A549 (cell line): ENCODE measurements at regions not wholly inside any gene's neighbourhood (a gene's known extent, or its start where the extent isn't known, plus 50 kb on each side); places are given as distances from the start of the nearest gene placed in this dataset.

ENCODE experiments used
- ATAC-seq, 2 experiments: fragments of 200-7000 bp in 1 of 2; fragments of >200 bp in 1 of 2; cut with Nextera tagmentation in 1 of 2; cut with Tn5 transposase in 1 of 2; 3 replicates each; pipeline versions ENCODE4 v1.8.0 to v1.9.1; 2018 to 2020; ENCODE audit warnings: mild to moderate bottlenecking in 1 of 2, moderate library complexity in 1 of 2
- CTCF ChIA-PET: fragments of 300-600 bp; sonication (Branson Sonifier 250); formaldehyde crosslinking; extraction: SDS; loops from one replicate; lab custom pipeline; 2021; ENCODE audit warnings: antibody characterized with exemption, inconsistent platforms; lab: Yijun Ruan, JAX
- POLR2A ChIA-PET: fragments of 350-600 bp; formaldehyde crosslinking; extraction: SDS; loops from one replicate; lab custom pipeline; 2021; ENCODE audit warnings: antibody characterized with exemption, inconsistent platforms; lab: Yijun Ruan, JAX
- DNase-seq, 2 experiments: peaks; one replicate each; pipeline versions ENCODE4 v3.0.0 to v3.0.0-alpha.2; 2011 to 2016; ENCODE audit warnings: low read depth in 1 of 2, low spot score in 1 of 2
- FAIRE-seq: peaks from 2 replicates; lab custom pipeline; 2011; peaks lifted over from hg19 to GRCh38; lab: Jason Lieb, UNC
- H3K27ac ChIP-seq, 2 experiments: fragments of >200 bp; sonication (Bioruptor Twin); formaldehyde crosslinking; 3 replicates each; pipeline ENCODE4 v1.5.1; 2016 to 2017
- H3K4me1 ChIP-seq: fragments of >200 bp; sonication (Bioruptor Twin); formaldehyde crosslinking; 3 replicates; pipeline ENCODE4 v1.6.1; 2016
- H3K4me2 ChIP-seq: fragments of >200 bp; sonication (Bioruptor Twin); formaldehyde crosslinking; 3 replicates; pipeline ENCODE4 v1.6.1; 2016
- H3K4me3 ChIP-seq: fragments of >200 bp; sonication (Bioruptor Twin); formaldehyde crosslinking; 3 replicates; pipeline ENCODE4 v1.5.1; 2016
- H3K9me3 ChIP-seq: fragments of >200 bp; sonication (Bioruptor Twin); formaldehyde crosslinking; 3 replicates; pipeline ENCODE4 v1.6.1; 2016
- CBX8 ChIP-seq: fragments of 200-600 bp; sonication (generic); IDR thresholded peaks from 2 replicates; pipeline ENCODE4 v1.6.1; 2016
- CEBPB ChIP-seq, 2 experiments: fragments of >200 bp in 1 of 2; sonication (Bioruptor Twin) in 1 of 2; formaldehyde crosslinking in 1 of 2; IDR thresholded peaks; 2 replicates each; pipeline ENCODE4 v1.6.1; 2012 to 2016
- CTCF ChIP-seq: fragments of >200 bp; sonication (Bioruptor Twin); formaldehyde crosslinking; IDR thresholded peaks from 3 replicates; pipeline ENCODE4 v1.5.1; 2016
- ELK1 ChIP-seq: fragments of 150-350 bp; IDR thresholded peaks from 2 replicates; pipeline ENCODE4 v1.6.1; 2014; ENCODE audit warnings: low read depth, mild to moderate bottlenecking, low read length
- GATA3 ChIP-seq: IDR thresholded peaks from 2 replicates; pipeline ENCODE4 v1.6.1; 2012; ENCODE audit warnings: borderline replicate concordance
- HDAC2 ChIP-seq: fragments of 200-600 bp; sonication (generic); IDR thresholded peaks from 2 replicates; pipeline ENCODE4 v1.6.1; 2016
- HEYL ChIP-seq: fragments of 250-450 bp; sonication (Bioruptor Pico); IDR thresholded peaks from 2 replicates; pipeline ENCODE4 v1.8.0; 2021; ENCODE audit warnings: mild to moderate bottlenecking, moderate library complexity
- HOXA7 ChIP-seq: fragments of 250-450 bp; sonication (Bioruptor Pico); IDR thresholded peaks from 2 replicates; pipeline ENCODE4 v1.5.0; 2020; ENCODE audit warnings: mild to moderate bottlenecking, moderate library complexity
- HOXB5 ChIP-seq: fragments of 250-450 bp; sonication (Bioruptor Pico); IDR thresholded peaks from 2 replicates; pipeline ENCODE4 v1.5.0; 2020; ENCODE audit warnings: mild to moderate bottlenecking, moderate library complexity
- JUN ChIP-seq, 2 experiments: fragments of >200 bp; sonication (Bioruptor Twin); formaldehyde crosslinking; IDR thresholded peaks; 2 replicates in 1 of 2; 3 replicates in 1 of 2; pipeline ENCODE4 v1.6.1; 2016 to 2017
- JUNB ChIP-seq: fragments of >200 bp; sonication (Bioruptor Twin); formaldehyde crosslinking; IDR thresholded peaks from 2 replicates; pipeline ENCODE4 v1.6.1; 2016
- KDM1A ChIP-seq: fragments of 200-600 bp; sonication (generic); IDR thresholded peaks from 2 replicates; pipeline ENCODE4 v1.6.1; 2016; ENCODE audit warnings: low read depth, mild to moderate bottlenecking
- MAZ ChIP-seq: fragments of 150-350 bp; IDR thresholded peaks from 2 replicates; pipeline ENCODE4 v1.6.1; 2014; ENCODE audit warnings: antibody characterized with exemption, low read depth, low read length, borderline replicate concordance
- NPAS2 ChIP-seq: fragments of 250-450 bp; sonication (Bioruptor Pico); IDR thresholded peaks from 2 replicates; pipeline ENCODE4 v1.8.0; 2022; ENCODE audit warnings: mild to moderate bottlenecking, moderate library complexity, borderline replicate concordance
- RCOR1 ChIP-seq: fragments of 150-350 bp; IDR thresholded peaks from 2 replicates; pipeline ENCODE4 v1.6.1; 2014; ENCODE audit warnings: antibody characterized with exemption, low read length, low read depth
- REST ChIP-seq: fragments of 200-600 bp; sonication (generic); IDR thresholded peaks from 2 replicates; pipeline ENCODE4 v1.6.1; 2016; ENCODE audit warnings: antibody characterized with exemption, mild to moderate bottlenecking, moderate library complexity
- RFX5 ChIP-seq: fragments of 450-650 bp; IDR thresholded peaks from 2 replicates; pipeline ENCODE4 v1.7.1; 2014; ENCODE audit warnings: antibody characterized with exemption, mild to moderate bottlenecking, moderate library complexity
- RNF2 ChIP-seq: fragments of 200-600 bp; sonication (generic); IDR thresholded peaks from 2 replicates; pipeline ENCODE4 v1.6.1; 2016; ENCODE audit warnings: low read depth, mild to moderate bottlenecking, antibody characterized with exemption, moderate library complexity, borderline replicate concordance
- SMC3 ChIP-seq: fragments of >200 bp; sonication (Bioruptor Twin); formaldehyde crosslinking; IDR thresholded peaks from 3 replicates; pipeline ENCODE4 v1.6.1; 2018; ENCODE audit warnings: inconsistent platforms
- SREBF2 ChIP-seq: fragments of 450-650 bp; IDR thresholded peaks from 2 replicates; pipeline ENCODE4 v1.6.1; 2014; ENCODE audit warnings: mild to moderate bottlenecking, moderate library complexity
- TP53 ChIP-seq: fragments of 250-450 bp; sonication (Bioruptor Pico); IDR thresholded peaks from 2 replicates; pipeline ENCODE4 v1.5.0; 2021; ENCODE audit warnings: mild to moderate bottlenecking, moderate library complexity
- ZC3H11A ChIP-seq: fragments of 450-650 bp; IDR thresholded peaks from 2 replicates; pipeline ENCODE4 v1.6.1; 2014; ENCODE audit warnings: antibody characterized with exemption, mild to moderate bottlenecking
- ZFP36 ChIP-seq: fragments of 450-650 bp; IDR thresholded peaks from 2 replicates; pipeline ENCODE4 v1.6.1; 2014; ENCODE audit warnings: borderline replicate concordance; ENCODE audit not compliant: partially characterized antibody
- ZSCAN20 ChIP-seq: fragments of 250-450 bp; sonication (Bioruptor Pico); IDR thresholded peaks from 2 replicates; pipeline ENCODE4 v1.8.0; 2022; ENCODE audit warnings: mild to moderate bottlenecking, moderate library complexity
- WGBS: methylation state at CpG from one replicate; pipeline ENCODE4 v1.1.6; 2017; ENCODE audit errors: missing lambda C conversion rate; 5-methylcytosine and 5-hydroxymethylcytosine counted together

- 21% methylated on average over 2 of the region's 2 CpGs for WGBS
- H3K4me2 ChIP-seq, result no peak overlapping the region
- ChIA-PET POLR2A (no interaction called here), CTCF (interaction anchor here (2.0 kb wide), 1 partner anchor 12 kb away, joined by 10 read pairs; no protein-coding TSS in a partner anchor)
- H3K9me3 ChIP-seq, result no peaks in the 10 kb centered on the region; the same call in 2 of the 3 replicates
- ATAC-seq, result no peak
- H3K4me1 ChIP-seq, result no peaks in the 10 kb centered on the region
- no peak for TF ChIP-seq HOXB5 (CRISPR knock-in tag)
- TF ChIP-seq CEBPB (IDR thresholded peaks at IDR 0.05), result no peak
- TF ChIP-seq CTCF, result no peak
- TF ChIP-seq HDAC2, result no peak
- no peak for TF ChIP-seq HOXA7 (CRISPR knock-in tag)
- TF ChIP-seq SREBF2, result no peak
- TF ChIP-seq ZC3H11A, result no peak
- no peak for TF ChIP-seq HEYL (CRISPR knock-in tag)
- no peak for TF ChIP-seq ZFP36
- TF ChIP-seq ELK1, result no peak
- no peak for TF ChIP-seq RFX5
- TF ChIP-seq JUNB, result no peak
- no peak for TF ChIP-seq SMC3
- TF ChIP-seq KDM1A, result no peak
- TF ChIP-seq NPAS2 (CRISPR knock-in tag), result no peak
- no peak overlapping the region for H3K4me3 ChIP-seq
- no peak overlapping the region for H3K27ac ChIP-seq
- no peak for FAIRE-seq
- no peak for DNase-seq
Measured at GRCh38 chr16:66287416-66287815, 79.1 kb upstream of the CDH5 start.

- ChIA-PET POLR2A (no interaction called here), CTCF (interaction anchor here (0.7 to 2.0 kb wide), 2 partner anchors 11 to 71 kb away, joined by 3 to 10 read pairs; no protein-coding TSS in a partner anchor)
- WGBS, result 31% methylated on average over 9 of the region's 9 CpGs
- Histone ChIP-seq H3K4me1 (no peaks in the 10 kb centered on the region), H3K4me3 (no peak overlapping the region), H3K27ac (no peak overlapping the region), H3K4me2 (no peak overlapping the region), H3K9me3 (no peaks in the 10 kb centered on the region; the same call in 2 of the 3 replicates)
- TF ChIP-seq CBX8 (no peak), RCOR1 (no peak), JUN (IDR thresholded peaks at IDR 0.05) (no peak), NPAS2 (CRISPR knock-in tag) (no peak), GATA3 (no peak), REST (no peak), MAZ (no peak), RNF2 (no peak), ZSCAN20 (no peak), TP53 (CRISPR knock-in tag) (no peak)
- no peak for ATAC-seq
- DNase-seq, result no peak
- no peak for FAIRE-seq
Measured at GRCh38 chr16:66286527-66286926, 80.0 kb upstream of the CDH5 start.
